Neural progenitor cell (in vitro differentiated cells): ENCODE measurements at regions not wholly inside any gene's neighbourhood (a gene's known extent, or its start where the extent isn't known, plus 50 kb on each side); places are given as distances from the start of the nearest gene placed in this dataset.

ENCODE experiments used
- DNase-seq: peaks from one replicate; pipeline ENCODE4 v3.0.0-alpha.2; 2016; ENCODE audit warnings: low spot score
- H2AFZ ChIP-seq: fragments of 200-600 bp; sonication (generic); replicated peaks from 2 replicates; pipeline ENCODE4 v1.6.1; 2016; ENCODE audit warnings: antibody characterized with exemption
- H3F3A ChIP-seq: fragments of 200-600 bp; sonication (generic); 2 replicates; pipeline ENCODE4 v1.6.1; 2016; ENCODE audit warnings: antibody characterized with exemption, low read depth
- H3K27ac ChIP-seq: fragments of 200-600 bp; sonication (generic); 2 replicates; pipeline ENCODE4 v1.5.1; 2016; ENCODE audit warnings: mild to moderate bottlenecking
- H3K27me3 ChIP-seq: fragments of 200-600 bp; sonication (generic); 2 replicates; pipeline ENCODE4 v1.6.1; 2016; ENCODE audit warnings: mild to moderate bottlenecking, moderate library complexity
- H3K36me3 ChIP-seq: fragments of 200-600 bp; sonication (generic); 2 replicates; pipeline ENCODE4 v1.5.1; 2016
- H3K4me1 ChIP-seq: fragments of 200-600 bp; sonication (generic); 2 replicates; pipeline ENCODE4 v1.6.1; 2016; ENCODE audit warnings: mixed run types
- H3K4me2 ChIP-seq: fragments of 200-600 bp; sonication (generic); 2 replicates; pipeline ENCODE4 v1.6.1; 2016
- H3K4me3 ChIP-seq: fragments of 200-600 bp; sonication (generic); 2 replicates; pipeline ENCODE4 v1.5.1; 2016
- H3K79me2 ChIP-seq: fragments of 200-600 bp; sonication (generic); 2 replicates; pipeline ENCODE4 v1.6.1; 2016; ENCODE audit warnings: low read depth
- H3K9ac ChIP-seq: fragments of 200-600 bp; sonication (generic); 2 replicates; pipeline ENCODE4 v1.6.1; 2016
- H3K9me3 ChIP-seq: fragments of 200-600 bp; sonication (generic); 2 replicates; pipeline ENCODE4 v1.5.1; 2016; ENCODE audit warnings: low read depth
- H4K20me1 ChIP-seq: fragments of 200-600 bp; sonication (generic); 2 replicates; pipeline ENCODE4 v1.6.1; 2016; ENCODE audit warnings: low read depth
- H3K27ac Mint-ChIP-seq: 3 replicates; pipeline ENCODE4 v1.8.0; 2021; ENCODE audit warnings: mixed read lengths
- H3K27me3 Mint-ChIP-seq: 2 replicates; pipeline ENCODE4 v1.8.0; 2022; ENCODE audit warnings: low read depth, mild to moderate bottlenecking, inconsistent platforms, moderate library complexity, mixed read lengths; ENCODE audit not compliant: insufficient read depth
- H3K36me3 Mint-ChIP-seq: 3 replicates; pipeline ENCODE4 v1.8.0; 2021; ENCODE audit warnings: mixed read lengths
- H3K4me1 Mint-ChIP-seq: 3 replicates; pipeline ENCODE4 v1.8.0; 2021; ENCODE audit warnings: mixed read lengths
- H3K4me3 Mint-ChIP-seq: 3 replicates; pipeline ENCODE4 v1.8.0; 2021; ENCODE audit warnings: mild to moderate bottlenecking, moderate library complexity, mixed read lengths
- H3K9me3 Mint-ChIP-seq: 3 replicates; pipeline ENCODE4 v1.8.0; 2020; ENCODE audit warnings: mixed read lengths
- EZH2 ChIP-seq: fragments of 200-600 bp; sonication (generic); IDR thresholded peaks from 2 replicates; pipeline ENCODE4 v1.6.1; 2017; ENCODE audit warnings: antibody characterized with exemption, mild to moderate bottlenecking, moderate library complexity
- EZH2phosphoT487 ChIP-seq: fragments of 200-600 bp; sonication (generic); IDR thresholded peaks from 2 replicates; pipeline ENCODE4 v1.6.1; 2017; ENCODE audit warnings: antibody characterized with exemption
- TF ChIP-seq, protein P1 (sequence below): fragments of 200-600 bp; sonication (generic); IDR thresholded peaks from 2 replicates; pipeline ENCODE4 v1.5.1; 2017; ENCODE audit warnings: antibody characterized with exemption, mild to moderate bottlenecking

DNA sequence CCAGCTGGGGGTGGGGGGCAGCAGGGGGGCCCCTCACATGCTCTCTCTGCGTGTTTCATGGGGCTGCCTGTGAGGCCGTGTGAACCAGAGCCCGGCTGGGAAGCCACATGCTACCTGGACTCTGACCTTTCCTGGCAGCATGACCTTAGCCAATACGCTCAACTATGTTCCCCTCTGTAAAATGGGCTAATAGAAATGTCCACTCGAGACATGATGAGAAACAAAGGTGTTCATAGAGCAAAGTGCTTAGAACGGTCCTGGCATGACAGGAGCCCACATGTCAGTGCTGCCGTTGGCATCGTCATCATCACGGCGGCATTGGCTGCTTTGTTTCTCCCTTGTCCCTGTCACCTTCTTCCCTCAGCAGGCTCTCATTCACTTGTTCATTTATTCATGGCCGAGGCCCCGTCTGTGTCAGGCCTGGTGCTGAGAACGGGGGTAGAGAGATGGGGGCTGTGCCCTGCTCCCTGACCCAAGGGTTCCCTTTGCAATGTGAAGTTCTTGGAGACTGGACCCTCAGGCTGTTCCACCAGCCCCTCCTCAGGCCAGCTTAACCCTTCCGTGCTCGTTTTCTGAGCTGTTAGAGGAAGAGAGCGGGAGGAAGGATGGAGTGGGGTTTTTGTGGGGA, 291.4 kb downstream of the SEC14L1 start:
- Mint-ChIP-seq H3K27me3 (peaks cover 2% of the 10 kb centered on the region), H3K4me1 (peaks cover 75% of the 10 kb centered on the region), H3K4me3 (peak overlapping the region; percentile 40), H3K9me3 (no peaks in the 10 kb centered on the region), H3K27ac (peak overlapping the region; percentile 66), H3K36me3 (no peaks in the 10 kb centered on the region)
- H3K4me2 ChIP-seq: peak overlapping the region; percentile 58
- no peak overlapping the region for H3K27ac ChIP-seq
- no peak overlapping the region for H3K9ac ChIP-seq
- peaks cover 98% of the 10 kb centered on the region for H4K20me1 ChIP-seq
- H3K4me3 ChIP-seq: no peak overlapping the region
- H2AFZ ChIP-seq: no peak overlapping the region
- H3K9me3 ChIP-seq: no peaks in the 10 kb centered on the region
- H3K79me2 ChIP-seq: peaks cover 69% of the 10 kb centered on the region
- H3K36me3 ChIP-seq: no peaks in the 10 kb centered on the region
- no peaks in the 10 kb centered on the region for H3K27me3 ChIP-seq
- TF ChIP-seq, protein P1, sequence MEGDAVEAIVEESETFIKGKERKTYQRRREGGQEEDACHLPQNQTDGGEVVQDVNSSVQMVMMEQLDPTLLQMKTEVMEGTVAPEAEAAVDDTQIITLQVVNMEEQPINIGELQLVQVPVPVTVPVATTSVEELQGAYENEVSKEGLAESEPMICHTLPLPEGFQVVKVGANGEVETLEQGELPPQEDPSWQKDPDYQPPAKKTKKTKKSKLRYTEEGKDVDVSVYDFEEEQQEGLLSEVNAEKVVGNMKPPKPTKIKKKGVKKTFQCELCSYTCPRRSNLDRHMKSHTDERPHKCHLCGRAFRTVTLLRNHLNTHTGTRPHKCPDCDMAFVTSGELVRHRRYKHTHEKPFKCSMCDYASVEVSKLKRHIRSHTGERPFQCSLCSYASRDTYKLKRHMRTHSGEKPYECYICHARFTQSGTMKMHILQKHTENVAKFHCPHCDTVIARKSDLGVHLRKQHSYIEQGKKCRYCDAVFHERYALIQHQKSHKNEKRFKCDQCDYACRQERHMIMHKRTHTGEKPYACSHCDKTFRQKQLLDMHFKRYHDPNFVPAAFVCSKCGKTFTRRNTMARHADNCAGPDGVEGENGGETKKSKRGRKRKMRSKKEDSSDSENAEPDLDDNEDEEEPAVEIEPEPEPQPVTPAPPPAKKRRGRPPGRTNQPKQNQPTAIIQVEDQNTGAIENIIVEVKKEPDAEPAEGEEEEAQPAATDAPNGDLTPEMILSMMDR: no peak
- TF ChIP-seq EZH2 (no peak), EZH2phosphoT487 (no peak)
- H3F3A ChIP-seq: peaks cover 41% of the 10 kb centered on the region
- no peak for DNase-seq
- H3K4me1 ChIP-seq: peaks cover 47% of the 10 kb centered on the region

DNA sequence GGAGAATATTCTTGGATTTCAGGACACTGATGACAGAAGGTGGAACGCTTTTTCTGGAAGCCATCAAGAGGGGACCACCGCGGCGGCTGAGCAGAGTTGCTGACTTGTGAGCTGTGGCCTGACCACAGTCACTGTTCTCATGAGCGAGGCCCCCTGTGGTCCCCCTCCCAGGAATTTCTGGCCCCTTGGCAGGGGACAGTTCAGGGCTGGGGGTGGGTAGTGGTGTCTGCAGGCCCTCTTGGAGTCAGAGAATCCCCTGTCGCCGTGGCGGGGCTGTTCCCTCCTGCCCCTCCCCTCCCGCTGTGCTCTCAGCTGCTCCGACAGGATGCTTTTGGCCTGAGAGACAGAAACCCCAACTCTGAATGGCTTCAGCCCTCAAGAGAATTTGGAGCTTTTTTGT, 292.0 kb downstream of the SEC14L1 start:
- Histone ChIP-seq H3K36me3 (no peaks in the 10 kb centered on the region), H3K9ac (no peak overlapping the region), H3K4me3 (no peak overlapping the region), H2AFZ (no peak overlapping the region), H3F3A (peaks cover 41% of the 10 kb centered on the region), H3K27me3 (no peaks in the 10 kb centered on the region), H3K4me1 (peaks cover 51% of the 10 kb centered on the region), H3K27ac (no peak overlapping the region), H4K20me1 (peaks cover 98% of the 10 kb centered on the region), H3K4me2 (peak overlapping the region; percentile 58), H3K79me2 (peaks cover 72% of the 10 kb centered on the region), H3K9me3 (no peaks in the 10 kb centered on the region)
- Mint-ChIP-seq H3K9me3 (no peaks in the 10 kb centered on the region), H3K4me3 (peak overlapping the region; percentile 40), H3K4me1 (peaks cover 80% of the 10 kb centered on the region), H3K36me3 (no peaks in the 10 kb centered on the region), H3K27me3 (no peaks in the 10 kb centered on the region), H3K27ac (no peak overlapping the region)
- no peak for TF ChIP-seq EZH2phosphoT487
- no peak for TF ChIP-seq EZH2
- TF ChIP-seq, protein P1: no peak
- peak; percentile 67 for DNase-seq

DNA sequence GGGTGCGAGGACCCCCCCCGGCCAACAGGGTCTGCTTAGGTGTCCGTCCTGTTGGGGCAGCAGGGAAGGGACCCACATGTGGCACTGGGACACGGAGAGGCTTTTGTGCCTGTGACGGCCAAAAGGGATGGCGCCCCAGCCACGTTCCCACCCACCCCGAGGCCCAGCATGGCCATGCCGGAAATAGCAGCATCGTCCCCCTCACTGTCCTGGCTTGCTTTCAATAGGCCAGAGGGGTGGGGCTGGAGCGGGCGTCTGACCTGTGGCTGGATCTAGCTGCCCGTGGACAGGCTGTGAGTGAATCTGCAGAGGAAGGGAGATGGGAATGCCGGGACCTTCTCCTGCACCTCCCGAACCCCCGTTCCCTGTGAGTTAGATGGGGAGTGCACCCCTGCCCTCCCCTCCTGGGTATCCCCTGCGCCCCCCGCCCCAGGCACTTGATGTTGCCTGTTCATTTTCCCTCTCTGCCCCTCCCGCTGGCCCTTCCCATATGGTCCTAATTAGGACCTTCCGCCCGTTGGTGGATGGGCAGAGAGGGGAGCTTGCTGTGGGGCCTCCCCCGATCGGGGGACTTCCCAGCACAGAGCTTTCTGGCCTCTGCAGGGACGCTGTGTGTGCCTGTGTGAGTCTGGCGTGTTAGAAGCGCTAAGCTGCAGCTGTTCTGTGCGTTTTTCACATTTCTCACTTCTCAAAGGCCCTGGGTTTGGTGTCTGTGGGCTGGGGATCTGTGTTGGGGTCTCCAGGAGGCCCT, 292.8 kb downstream of the SEC14L1 start:
- Histone ChIP-seq H4K20me1 (peaks cover 98% of the 10 kb centered on the region), H3K36me3 (no peaks in the 10 kb centered on the region), H2AFZ (no peak overlapping the region), H3K4me1 (peaks cover 56% of the 10 kb centered on the region), H3K4me3 (no peak overlapping the region), H3K27ac (no peak overlapping the region), H3F3A (peaks cover 40% of the 10 kb centered on the region), H3K9ac (no peak overlapping the region), H3K79me2 (peaks cover 75% of the 10 kb centered on the region), H3K4me2 (peak overlapping the region; percentile 58), H3K27me3 (no peaks in the 10 kb centered on the region), H3K9me3 (no peaks in the 10 kb centered on the region)
- H3K4me3 Mint-ChIP-seq: peak overlapping the region; percentile 35
- no peaks in the 10 kb centered on the region for H3K36me3 Mint-ChIP-seq
- peaks cover under 1% of the 10 kb centered on the region for H3K27me3 Mint-ChIP-seq
- H3K27ac Mint-ChIP-seq: peak overlapping the region; percentile 42
- DNase-seq: no peak
- no peaks in the 10 kb centered on the region for H3K9me3 Mint-ChIP-seq
- TF ChIP-seq, protein P1: no peak
- TF ChIP-seq EZH2 (no peak), EZH2phosphoT487 (no peak)
- peaks cover 84% of the 10 kb centered on the region for H3K4me1 Mint-ChIP-seq
